GM12865 (cell line): ENCODE measurements at regions not wholly inside any gene's neighbourhood (a gene's known extent, or its start where the extent isn't known, plus 50 kb on each side); places are given as distances from the start of the nearest gene placed in this dataset.

Experiments
- DNase-seq: peaks from one replicate; pipeline ENCODE4 v3.0.0; 2010; ENCODE audit warnings: low read depth
- H3K4me3 ChIP-seq: 2 replicates; pipeline ENCODE4 v1.5.1; 2011; ENCODE audit warnings: mild to moderate bottlenecking, low read depth, low read length, control low read depth
- CTCF ChIP-seq: IDR thresholded peaks from 2 replicates; pipeline ENCODE4 v1.5.1; 2011; ENCODE audit warnings: low read length, control low read depth, low read depth, inconsistent platforms; ENCODE audit not compliant: insufficient read depth; ENCODE audit errors: missing control alignments

DNA sequence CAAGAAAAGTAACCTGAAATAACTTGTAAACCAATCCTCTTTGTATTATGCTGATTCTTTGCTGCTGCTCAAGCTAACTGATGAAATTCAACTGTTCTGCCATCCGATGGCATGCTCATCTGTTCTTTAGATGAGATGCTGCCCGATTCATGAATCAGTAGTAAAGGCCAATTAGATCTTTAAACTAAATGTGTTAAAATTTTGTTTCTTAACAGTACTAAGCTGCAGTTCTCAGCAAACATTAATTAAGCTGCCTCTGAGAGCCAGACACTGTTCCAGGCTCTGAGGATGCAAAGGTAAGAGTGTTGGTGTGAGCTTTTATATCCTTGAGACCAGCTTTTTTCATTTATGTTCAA lies 77.0 kb upstream of the NT5E start:
- DNase-seq = no peak
- TF ChIP-seq CTCF = no peak
- no peak overlapping the region for H3K4me3 ChIP-seq

DNA sequence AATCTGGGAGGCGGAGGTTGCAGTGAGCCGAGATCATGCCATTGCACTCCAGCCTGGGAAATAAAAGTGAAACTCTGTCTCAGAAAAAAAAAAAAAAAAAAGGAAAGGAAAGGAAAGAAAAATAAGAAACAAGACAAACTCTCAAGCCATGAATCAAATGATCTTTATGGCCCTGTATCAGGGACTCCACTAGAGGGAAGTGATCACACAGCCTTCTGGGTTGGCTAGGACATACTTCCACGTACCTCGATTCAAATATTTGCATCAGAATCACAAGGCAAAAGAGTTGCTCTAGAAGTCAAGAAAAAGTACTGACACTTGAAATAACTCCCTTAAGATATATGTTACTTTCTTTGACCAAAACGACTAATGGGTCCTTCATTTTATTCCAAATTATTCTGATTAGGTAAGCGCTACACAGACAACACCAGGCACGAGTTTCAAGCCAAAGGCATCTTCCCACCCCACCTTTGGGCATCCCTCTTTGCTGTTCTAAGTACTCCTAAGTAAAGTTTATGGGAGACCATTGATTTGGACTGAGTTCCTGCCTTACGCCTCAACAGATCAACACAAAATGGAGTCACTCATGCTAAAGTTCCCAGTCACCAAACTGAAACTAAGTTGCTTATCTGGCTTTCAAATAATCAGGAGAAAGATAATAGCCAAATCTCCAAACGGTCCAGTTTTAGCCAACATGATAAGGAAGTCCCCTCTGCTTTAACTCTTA lies 77.5 kb upstream of the NT5E start:
- peak; percentile 22 for TF ChIP-seq CTCF
- H3K4me3 ChIP-seq = no peak overlapping the region
- DNase-seq = peak; percentile 39

DNA sequence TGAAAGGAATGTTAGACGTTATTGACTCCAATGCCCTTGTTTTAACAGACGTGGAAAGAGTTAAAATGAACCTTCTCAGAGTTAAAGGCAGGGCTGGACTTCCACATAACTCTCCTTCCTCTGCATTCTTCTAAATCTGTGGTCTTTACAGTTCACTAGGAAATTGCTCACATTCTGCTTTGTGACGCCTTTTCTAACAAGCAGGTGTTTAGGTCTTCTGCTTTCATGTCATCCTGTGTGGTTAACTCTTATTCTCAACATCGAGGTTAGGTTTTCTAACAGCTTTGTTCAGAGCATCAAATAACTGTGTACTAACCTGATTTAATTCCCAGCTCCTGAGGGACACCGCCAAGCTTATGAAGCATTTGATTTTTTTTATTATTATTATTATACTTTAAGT lies 81.3 kb upstream of the NT5E start:
- no peak for TF ChIP-seq CTCF
- DNase-seq = peak; percentile 48
- H3K4me3 ChIP-seq = no peak overlapping the region

GRCh38 chr6:85364344-85364743 lies 85.5 kb upstream of the NT5E start:
- H3K4me3 ChIP-seq = no peak overlapping the region
- peak; percentile 48 for DNase-seq
- no peak for TF ChIP-seq CTCF

- no peak for TF ChIP-seq CTCF
- H3K4me3 ChIP-seq = no peak overlapping the region
- DNase-seq = no peak
Measured at GRCh38 chr6:85363870-85364269, 86.0 kb upstream of the NT5E start.

DNA sequence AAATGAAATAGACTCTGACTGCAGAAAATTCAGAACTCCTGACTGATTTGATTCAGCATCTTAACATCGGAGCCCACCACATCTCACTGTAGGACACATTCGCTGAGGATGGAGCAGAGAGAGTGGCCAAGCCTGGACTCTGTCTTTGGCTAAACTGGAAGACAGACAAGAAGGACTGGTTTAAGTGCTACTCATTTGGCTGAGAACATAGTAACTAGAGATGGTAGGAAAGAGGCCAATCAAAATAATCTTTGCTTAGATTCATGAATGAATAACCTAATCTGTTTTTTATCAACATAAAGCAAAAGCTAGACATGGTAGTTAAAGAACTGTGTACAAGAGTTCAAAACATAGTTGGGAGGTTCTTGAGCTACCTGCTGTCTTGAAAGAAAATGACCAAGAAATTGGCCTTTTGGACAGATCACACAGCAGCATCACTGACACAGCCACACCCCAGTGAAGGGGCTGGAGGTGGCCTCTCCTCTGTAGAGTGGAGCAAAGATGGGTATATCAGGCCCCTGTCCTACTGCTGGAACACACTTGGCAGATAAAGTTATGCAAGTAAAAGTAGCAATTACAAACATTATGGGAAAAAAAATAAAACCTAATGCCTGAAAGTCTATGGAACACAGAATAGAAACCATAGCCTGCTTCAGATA lies 87.1 kb upstream of the NT5E start:
- H3K4me3 ChIP-seq = no peak overlapping the region
- DNase-seq = no peak
- no peak for TF ChIP-seq CTCF

GRCh38 chr6:85361643-85362014 lies 88.3 kb upstream of the NT5E start:
- no peak for TF ChIP-seq CTCF
- no peak for DNase-seq
- no peak overlapping the region for H3K4me3 ChIP-seq
